ENCODE measurements at regions not wholly inside any gene's neighbourhood (a gene's known extent, or its start where the extent isn't known, plus 50 kb on each side); places are given as distances from the start of the nearest gene placed in this dataset.

GRCh38 chr3:150331978-150332568, 76.0 kb upstream of the TSC22D2 start:
- no peaks in the 10 kb centered on the region for H3K4me1 ChIP-seq (ENCODE audit: insufficient read depth)
- no peaks in the 10 kb centered on the region for H3K27me3 ChIP-seq (replicated peaks; ENCODE audit: insufficient read depth)
- H3K9me2 ChIP-seq (ENCODE audit: insufficient read depth): no peaks in the 10 kb centered on the region
- no peaks in the 10 kb centered on the region for H3F3A ChIP-seq (ENCODE audit: insufficient read depth)
- H3K4me2 ChIP-seq (ENCODE audit: unreplicated experiment): no peak overlapping the region
- H3K27ac ChIP-seq: no peak overlapping the region
- no peak overlapping the region for H3K9ac ChIP-seq
- in situ Hi-C loops (cut with MboI): no loop called here
- 77 to 90% methylated on average over 1 of the region's 1 CpG for WGBS, 2 experiments (ENCODE audit: low coverage in 1 of 2, low lambda C conversion rate in 2 of 2, missing lambda C conversion rate in 2 of 2)
- no peak for DNase-seq
- no peaks in the 10 kb centered on the region for H3K36me3 ChIP-seq (ENCODE audit: low read depth)
- TF ChIP-seq EZH2phosphoT487 (IDR thresholded peaks at IDR 0.05; ENCODE audit: insufficient read depth, low read depth): no peak
- no peak for TF ChIP-seq EZH2 (IDR thresholded peaks at IDR 0.05; ENCODE audit: insufficient read depth, poor library complexity, severe bottlenecking)
- H4K20me1 ChIP-seq (ENCODE audit: insufficient read depth): no peaks in the 10 kb centered on the region
- H3K79me2 ChIP-seq (ENCODE audit: insufficient read depth): no peaks in the 10 kb centered on the region
- no peak overlapping the region for H3K4me3 ChIP-seq
- no peak overlapping the region for H2AFZ ChIP-seq
- H3K9me3 ChIP-seq (ENCODE audit: low read depth): no peaks in the 10 kb centered on the region

- Histone ChIP-seq H4K20me1 (ENCODE audit: insufficient read depth) (no peaks in the 10 kb centered on the region), H3K27ac (no peak overlapping the region), H3K4me2 (ENCODE audit: unreplicated experiment) (no peak overlapping the region), H3K9me3 (ENCODE audit: low read depth) (no peaks in the 10 kb centered on the region), H3K27me3 (replicated peaks; ENCODE audit: insufficient read depth) (no peaks in the 10 kb centered on the region), H3F3A (ENCODE audit: insufficient read depth) (no peaks in the 10 kb centered on the region), H3K79me2 (ENCODE audit: insufficient read depth) (no peaks in the 10 kb centered on the region), H3K4me1 (ENCODE audit: insufficient read depth) (peaks cover 3% of the 10 kb centered on the region; the same call in 1 of the 2 replicates), H2AFZ (no peak overlapping the region), H3K9me2 (ENCODE audit: insufficient read depth) (no peaks in the 10 kb centered on the region), H3K36me3 (ENCODE audit: low read depth) (no peaks in the 10 kb centered on the region), H3K4me3 (no peak overlapping the region), H3K9ac (no peak overlapping the region)
- 80 to 82% methylated on average over 2 of the region's 2 CpGs for WGBS, 2 experiments (ENCODE audit: low coverage in 1 of 2, low lambda C conversion rate in 2 of 2, missing lambda C conversion rate in 2 of 2)
- TF ChIP-seq EZH2 (IDR thresholded peaks at IDR 0.05; ENCODE audit: insufficient read depth, poor library complexity, severe bottlenecking) (no peak), EZH2phosphoT487 (IDR thresholded peaks at IDR 0.05; ENCODE audit: insufficient read depth, low read depth) (no peak)
- in situ Hi-C loops (cut with MboI): no loop called here
- no peak for DNase-seq
Observed at GRCh38 chr3:150330872-150331271, 77.2 kb upstream of the TSC22D2 start.

- TF ChIP-seq EZH2 (IDR thresholded peaks at IDR 0.05; ENCODE audit: insufficient read depth, poor library complexity, severe bottlenecking): no peak
- TF ChIP-seq EZH2phosphoT487 (IDR thresholded peaks at IDR 0.05; ENCODE audit: insufficient read depth, low read depth): no peak
- in situ Hi-C loops (cut with MboI): no loop called here
Observed at GRCh38 chr3:150330174-150330573, 77.9 kb upstream of the TSC22D2 start.

GRCh38 chr3:150329408-150329807, 78.7 kb upstream of the TSC22D2 start:
- Histone ChIP-seq H3K79me2 (ENCODE audit: insufficient read depth) (no peaks in the 10 kb centered on the region), H3K9ac (no peak overlapping the region), H3K27me3 (replicated peaks; ENCODE audit: insufficient read depth) (no peaks in the 10 kb centered on the region), H3K9me2 (ENCODE audit: insufficient read depth) (no peaks in the 10 kb centered on the region), H3K27ac (no peak overlapping the region), H3K4me3 (no peak overlapping the region), H3K36me3 (ENCODE audit: low read depth) (no peaks in the 10 kb centered on the region), H3K4me2 (ENCODE audit: unreplicated experiment) (no peak overlapping the region), H3F3A (ENCODE audit: insufficient read depth) (no peaks in the 10 kb centered on the region; the same call in 1 of the 2 replicates), H2AFZ (no peak overlapping the region), H4K20me1 (ENCODE audit: insufficient read depth) (no peaks in the 10 kb centered on the region), H3K9me3 (ENCODE audit: low read depth) (no peaks in the 10 kb centered on the region), H3K4me1 (ENCODE audit: insufficient read depth) (peaks cover 8% of the 10 kb centered on the region)
- no peak for TF ChIP-seq EZH2 (IDR thresholded peaks at IDR 0.05; ENCODE audit: insufficient read depth, poor library complexity, severe bottlenecking)
- no peak for TF ChIP-seq EZH2phosphoT487 (IDR thresholded peaks at IDR 0.05; ENCODE audit: insufficient read depth, low read depth)
- DNase-seq: no peak
- 18 to 36% methylated on average over 1 of the region's 1 CpG for WGBS, 2 experiments (ENCODE audit: low coverage in 1 of 2, low lambda C conversion rate in 2 of 2, missing lambda C conversion rate in 2 of 2)
- in situ Hi-C loops (cut with MboI): no loop called here

More at GRCh38 chr3:150330174-150330573, 77.9 kb upstream of the TSC22D2 start:
- no peak overlapping the region for H3K9ac ChIP-seq
- H3K27ac ChIP-seq: no peak overlapping the region
- H4K20me1 ChIP-seq (ENCODE audit: insufficient read depth): no peaks in the 10 kb centered on the region
- H3K9me3 ChIP-seq (ENCODE audit: low read depth): no peaks in the 10 kb centered on the region
- no peak overlapping the region for H3K4me2 ChIP-seq (ENCODE audit: unreplicated experiment)
- WGBS, 2 experiments (ENCODE audit: low coverage in 1 of 2, low lambda C conversion rate in 2 of 2, missing lambda C conversion rate in 2 of 2): 93 to 97% methylated on average over 2 of the region's 2 CpGs
- H3K4me3 ChIP-seq: no peak overlapping the region
- peaks cover 3% of the 10 kb centered on the region; the same call in 1 of the 2 replicates for H3K4me1 ChIP-seq (ENCODE audit: insufficient read depth)
- no peaks in the 10 kb centered on the region for H3K27me3 ChIP-seq (replicated peaks; ENCODE audit: insufficient read depth)
- H3F3A ChIP-seq (ENCODE audit: insufficient read depth): no peaks in the 10 kb centered on the region; the same call in 1 of the 2 replicates
- H3K9me2 ChIP-seq (ENCODE audit: insufficient read depth): no peaks in the 10 kb centered on the region
- no peak overlapping the region for H2AFZ ChIP-seq
- H3K36me3 ChIP-seq (ENCODE audit: low read depth): no peaks in the 10 kb centered on the region
- no peak for DNase-seq
- no peaks in the 10 kb centered on the region for H3K79me2 ChIP-seq (ENCODE audit: insufficient read depth)
